Epithelial cell of esophagus (primary cell): ENCODE measurements at regions not wholly inside any gene's neighbourhood (a gene's known extent, or its start where the extent isn't known, plus 50 kb on each side); places are given as distances from the start of the nearest gene placed in this dataset.

Experiments
- DNase-seq: peaks from one replicate; pipeline ENCODE4 v3.0.0; 2010; ENCODE audit warnings: low read depth
- H3K4me3 ChIP-seq: 2 replicates; pipeline ENCODE4 v1.5.1; 2011; ENCODE audit warnings: mild to moderate bottlenecking, low read length, control low read depth
- CTCF ChIP-seq: IDR thresholded peaks from 2 replicates; pipeline ENCODE4 v1.5.1; 2011; ENCODE audit warnings: low read depth, mild to moderate bottlenecking, low read length, control low read depth, inconsistent platforms; ENCODE audit not compliant: insufficient read depth; ENCODE audit errors: missing control alignments

GRCh38 chr16:85375282-85375681 is 237.8 kb upstream of the GSE1 start:
- DNase-seq: no peak
- H3K4me3 ChIP-seq: no peak overlapping the region
- no peak for TF ChIP-seq CTCF

GRCh38 chr16:85376292-85377095 is 236.6 kb upstream of the GSE1 start:
- DNase-seq: no peak
- no peak for TF ChIP-seq CTCF

DNA sequence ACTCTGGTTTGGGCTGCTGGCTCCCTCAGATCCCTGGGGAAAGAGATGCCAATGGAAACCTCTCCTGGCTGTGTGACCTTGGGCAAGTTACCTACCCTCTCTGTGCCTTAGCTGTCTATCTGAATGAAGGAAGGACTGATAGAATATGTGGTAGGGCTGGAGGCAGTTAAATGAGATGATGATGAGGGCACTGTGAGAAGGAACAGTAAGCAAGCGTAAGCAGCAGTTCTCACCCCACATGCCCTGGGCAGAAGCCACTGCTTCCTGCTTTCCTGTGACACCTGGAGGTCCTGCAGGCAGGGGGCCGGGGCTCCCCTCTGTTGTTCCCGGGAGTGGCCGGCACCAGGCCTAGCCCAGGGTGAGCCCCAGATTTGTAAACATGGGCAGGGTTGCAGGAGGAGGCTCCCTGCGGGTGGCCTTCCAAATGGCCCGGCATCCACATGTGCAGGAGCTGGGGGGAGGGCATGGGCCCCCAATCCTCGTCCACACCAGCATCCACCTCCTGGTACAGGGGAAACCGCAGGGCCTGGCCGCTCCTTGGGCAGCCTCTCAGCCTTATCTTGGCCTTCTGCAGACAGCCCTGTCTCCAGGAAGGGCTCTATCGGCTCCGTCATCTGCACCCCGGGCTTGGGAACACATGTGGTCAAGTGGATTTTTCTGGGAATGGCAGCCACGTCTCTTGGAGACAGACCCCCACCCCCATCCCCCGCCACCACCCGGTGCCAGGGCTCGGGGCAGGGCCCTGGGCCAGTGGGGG is 235.6 kb upstream of the GSE1 start:
- no peak overlapping the region for H3K4me3 ChIP-seq
- no peak for TF ChIP-seq CTCF
- no peak for DNase-seq

More at GRCh38 chr16:85376292-85377095, 236.6 kb upstream of the GSE1 start:
- H3K4me3 ChIP-seq: no peak overlapping the region

- TF ChIP-seq CTCF: no peak
Measured at GRCh38 chr16:85378145-85379040, 234.7 kb upstream of the GSE1 start.

GRCh38 chr16:85379041-85380001 is 233.8 kb upstream of the GSE1 start:
- DNase-seq: no peak
- no peak for TF ChIP-seq CTCF
- H3K4me3 ChIP-seq: no peak overlapping the region

More at GRCh38 chr16:85378145-85379040, 234.7 kb upstream of the GSE1 start:
- DNase-seq: no peak
- no peak overlapping the region for H3K4me3 ChIP-seq

- DNase-seq: no peak
- no peak for TF ChIP-seq CTCF
- H3K4me3 ChIP-seq: no peak overlapping the region
Measured at GRCh38 chr16:85380002-85380395, 233.1 kb upstream of the GSE1 start.
